ENCODE measurements at regions not wholly inside any gene's neighbourhood (a gene's known extent, or its start where the extent isn't known, plus 50 kb on each side); places are given as distances from the start of the nearest gene placed in this dataset.

- no peak for TF ChIP-seq CTCF (IDR thresholded peaks at IDR 0.05; ENCODE audit: low read length)
- no peak for TF ChIP-seq EZH2 (IDR thresholded peaks at IDR 0.05; ENCODE audit: borderline replicate concordance, low read length)
These were observed 124.8 kb upstream of the PACRGL start for GRCh38 chr4:20575486-20575885.

Measured in OCI-LY1 (cell line).